GM19463 (cell line): ENCODE measurements at regions not wholly inside any gene's neighbourhood (a gene's known extent, or its start where the extent isn't known, plus 50 kb on each side); places are given as distances from the start of the nearest gene placed in this dataset.

Experiments used
- ATAC-seq: cut with Tn5 transposase; IDR thresholded peaks from one replicate; pipeline ENCODE4 v1.9.1; 2021; ENCODE audit warnings: mild to moderate bottlenecking, moderate library complexity; ENCODE audit not compliant: unreplicated experiment

DNA sequence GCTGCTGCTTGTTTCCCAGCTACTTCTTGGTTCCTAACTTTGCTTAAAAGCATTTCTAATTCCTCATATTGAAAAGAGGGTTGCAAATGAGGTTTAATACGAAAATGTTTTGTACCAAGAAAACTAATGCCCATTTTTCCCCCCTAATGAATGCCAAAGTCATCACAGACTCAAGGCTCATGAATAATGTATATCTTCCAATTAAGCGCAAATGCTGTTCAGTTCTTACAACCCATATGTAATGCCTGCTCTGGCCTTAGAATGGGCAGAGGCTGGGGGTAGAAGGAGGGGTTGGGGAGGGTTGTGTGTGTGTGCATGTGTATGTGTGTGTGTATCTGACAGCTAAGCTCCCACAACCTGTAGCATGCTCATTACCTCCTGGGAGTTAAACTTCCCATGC lies 901.7 kb downstream of the KCNMA1 start:
- ATAC-seq, result no peak

DNA sequence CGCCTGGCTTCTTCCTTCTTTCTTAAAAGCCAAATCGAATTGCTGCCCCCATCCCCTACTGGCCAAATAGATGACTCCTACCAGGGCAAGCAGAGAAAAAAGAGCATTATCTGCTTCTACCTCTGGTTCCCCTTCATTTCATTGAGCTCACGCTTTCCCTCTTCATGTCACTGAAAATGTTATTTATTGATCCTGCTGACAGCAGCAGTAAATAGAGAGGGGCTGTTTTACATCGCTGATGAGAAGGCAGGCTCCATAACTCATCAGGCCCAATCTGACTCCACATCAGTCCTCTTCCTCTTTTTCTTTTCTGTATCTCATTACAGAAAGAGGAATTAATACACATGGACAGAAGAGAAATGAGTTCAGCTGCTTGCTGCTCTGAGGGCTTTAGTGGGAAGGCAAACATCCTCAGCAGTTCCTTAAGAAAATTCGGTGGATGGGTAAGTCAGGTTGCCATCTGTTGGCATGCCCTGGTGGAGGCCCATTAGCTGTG lies 904.1 kb downstream of the KCNMA1 start:
- no peak for ATAC-seq

DNA sequence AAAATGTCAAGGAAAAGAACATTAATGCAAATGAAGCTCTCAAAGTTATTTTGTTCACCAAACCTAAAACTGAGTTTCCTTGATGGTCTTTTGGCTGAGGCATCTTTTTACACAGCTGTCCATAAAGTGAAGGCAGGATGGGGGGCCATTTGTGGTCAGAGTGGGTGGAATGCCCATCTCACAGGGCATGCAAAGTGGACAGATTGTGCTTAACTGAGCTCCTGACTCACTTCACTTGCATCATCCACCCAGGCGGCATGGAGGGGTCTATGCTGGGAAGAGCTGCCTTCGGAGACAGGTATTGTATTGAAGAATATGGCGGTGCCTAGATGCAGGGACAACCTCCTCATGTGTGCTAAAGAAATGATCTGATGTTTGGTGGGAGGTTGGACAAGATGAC lies 905.3 kb downstream of the KCNMA1 start:
- no peak for ATAC-seq

DNA sequence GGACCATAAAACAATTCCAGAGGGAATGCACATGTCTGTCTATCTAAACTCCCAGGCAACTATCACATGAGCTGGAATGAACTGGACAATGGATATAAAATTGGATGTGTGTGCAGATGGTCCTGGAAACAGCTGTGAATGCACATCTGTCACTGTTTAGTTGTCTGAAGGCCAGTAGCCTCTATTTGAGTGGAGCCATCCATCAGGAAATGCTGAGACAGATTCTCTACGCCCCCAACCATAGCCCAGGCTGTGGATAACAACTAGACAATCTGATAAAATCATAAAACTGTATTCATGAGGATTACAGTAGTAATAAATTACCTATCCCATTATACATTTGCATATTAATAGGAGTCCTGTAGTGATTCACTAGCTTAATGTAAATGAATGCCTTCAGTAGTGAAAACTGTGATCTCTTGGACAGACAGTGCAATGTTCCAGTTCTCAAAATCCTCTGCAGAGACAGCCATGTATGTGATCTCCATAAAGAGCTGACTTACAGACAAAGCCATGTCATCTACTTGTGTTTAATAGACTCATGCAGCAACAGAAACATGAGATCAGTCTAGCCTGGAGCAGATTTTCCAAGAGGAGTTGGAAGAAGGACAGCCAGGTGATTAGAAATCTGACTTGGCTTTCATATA lies 907.6 kb downstream of the KCNMA1 start:
- no peak for ATAC-seq

DNA sequence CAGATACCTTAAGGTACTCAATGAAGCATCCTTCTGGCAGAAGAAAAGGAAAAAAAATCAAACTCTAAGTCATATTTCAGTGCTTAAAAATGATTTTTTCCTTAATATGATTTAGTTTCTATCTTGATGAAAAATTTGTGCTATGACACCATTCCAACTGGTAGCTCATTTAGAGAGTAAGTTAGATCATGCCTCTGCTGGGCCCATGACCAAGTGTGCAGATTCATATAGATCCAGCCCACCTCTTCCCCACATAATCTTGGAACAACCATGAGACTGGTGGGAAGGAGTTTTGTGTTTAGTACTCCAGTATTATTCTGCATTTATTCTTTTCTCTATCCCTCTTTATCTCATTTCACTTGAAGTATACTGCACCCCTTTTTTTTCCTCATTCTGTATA lies 908.3 kb downstream of the KCNMA1 start:
- ATAC-seq, result no peak

DNA sequence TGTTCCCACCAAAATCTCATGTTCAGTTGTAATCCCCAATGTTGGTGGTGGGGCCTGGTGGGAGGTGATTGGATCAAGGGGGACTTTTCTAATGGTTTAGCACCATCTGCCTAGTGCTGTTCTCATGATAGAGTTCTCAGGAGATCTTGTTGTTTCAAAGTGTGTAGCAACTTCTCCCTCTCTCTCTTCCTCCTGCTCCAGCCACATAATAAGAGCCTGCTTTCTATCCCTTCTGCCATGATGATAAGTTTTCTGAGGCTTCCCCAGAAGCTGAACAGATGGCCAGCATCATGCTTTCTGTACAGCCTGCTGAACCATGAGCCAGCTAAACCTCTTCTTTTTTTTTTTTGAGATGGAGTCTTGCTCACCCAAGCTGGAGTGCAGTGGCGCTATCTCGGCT lies 910.6 kb downstream of the KCNMA1 start:
- ATAC-seq, result no peak

DNA sequence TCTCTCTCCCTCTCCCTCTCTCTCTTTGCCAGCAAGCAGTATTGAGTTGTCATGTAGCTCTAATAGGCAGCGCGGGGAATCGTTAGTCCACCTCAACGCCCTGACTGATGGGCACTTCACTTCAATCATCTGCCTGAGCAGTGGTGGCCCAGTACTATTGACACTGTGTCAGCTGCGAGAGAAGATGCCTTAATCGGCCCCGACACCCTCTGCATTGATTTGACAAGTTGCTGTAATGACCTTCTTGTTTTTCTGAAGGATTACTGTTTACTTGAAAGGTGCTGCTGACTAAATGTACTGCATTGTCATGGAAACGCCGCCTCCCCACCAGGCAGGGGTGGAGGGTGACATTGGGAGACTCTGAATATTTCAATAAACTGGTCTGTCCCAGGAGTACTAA lies 913.8 kb downstream of the KCNMA1 start:
- no peak for ATAC-seq

DNA sequence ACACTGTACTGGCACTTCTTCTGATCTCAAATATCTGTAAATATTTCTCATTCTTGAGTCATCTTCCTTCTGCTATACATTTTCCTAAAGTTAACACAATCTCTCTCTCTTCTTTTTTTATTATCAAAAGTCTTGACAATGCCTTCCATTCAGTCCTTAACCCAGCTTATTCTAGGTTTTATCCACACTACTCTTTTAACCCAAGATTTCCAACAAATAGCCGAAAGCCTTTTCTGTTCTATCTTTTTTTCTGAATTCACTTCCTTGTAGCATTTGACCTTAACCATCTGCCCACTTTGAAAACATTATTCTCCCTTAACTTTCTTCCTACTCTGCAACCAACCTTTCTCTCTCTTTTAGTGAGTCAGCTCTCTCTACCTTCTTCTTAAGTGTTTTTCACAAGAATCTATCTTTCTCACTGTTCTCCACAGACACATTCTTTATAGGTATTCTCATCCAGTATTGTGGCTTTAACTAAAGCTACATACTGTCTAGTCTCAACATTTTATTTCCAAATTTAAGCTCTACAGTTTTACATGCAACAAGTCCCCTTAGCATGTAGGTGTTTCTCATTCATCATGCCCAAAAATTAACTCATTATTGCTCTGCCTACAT lies 915.6 kb downstream of the KCNMA1 start:
- no peak for ATAC-seq

DNA sequence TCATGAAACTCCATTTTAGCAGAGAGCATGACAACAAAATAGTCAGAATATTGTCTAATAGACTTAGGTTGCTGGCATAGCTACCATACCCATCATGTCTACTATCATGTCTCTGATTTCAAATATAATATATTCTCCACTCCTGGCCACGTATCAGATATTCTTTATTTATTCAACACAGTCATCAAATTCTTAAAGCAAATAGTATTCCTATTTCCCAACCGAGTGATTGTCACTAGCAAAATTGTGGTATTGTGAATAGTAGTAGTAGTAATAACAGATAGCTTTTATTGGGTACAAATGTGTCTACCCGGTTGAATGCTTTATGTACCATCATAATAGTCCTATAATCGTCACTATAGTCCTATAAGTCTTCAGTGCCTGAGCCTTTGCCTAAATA lies 918.6 kb downstream of the KCNMA1 start:
- no peak for ATAC-seq

DNA sequence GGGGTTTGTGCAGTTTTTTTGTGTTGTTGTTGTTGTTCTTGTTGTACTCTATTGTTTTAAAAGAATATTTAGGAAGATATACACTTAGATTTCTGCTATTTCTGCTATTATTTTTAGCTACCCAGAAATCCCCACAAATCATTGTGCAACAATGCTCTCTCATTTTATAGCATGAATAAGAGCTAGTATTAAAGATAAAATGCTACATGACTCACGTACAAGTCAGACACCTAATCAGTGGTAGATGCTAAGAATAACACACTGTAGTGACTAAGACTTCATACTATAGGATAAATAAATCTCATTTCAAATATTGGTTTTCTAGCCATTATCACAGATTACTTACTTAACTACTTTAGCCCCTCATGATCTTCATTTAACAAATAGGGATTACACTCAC lies 920.5 kb downstream of the KCNMA1 start:
- ATAC-seq, result no peak

DNA sequence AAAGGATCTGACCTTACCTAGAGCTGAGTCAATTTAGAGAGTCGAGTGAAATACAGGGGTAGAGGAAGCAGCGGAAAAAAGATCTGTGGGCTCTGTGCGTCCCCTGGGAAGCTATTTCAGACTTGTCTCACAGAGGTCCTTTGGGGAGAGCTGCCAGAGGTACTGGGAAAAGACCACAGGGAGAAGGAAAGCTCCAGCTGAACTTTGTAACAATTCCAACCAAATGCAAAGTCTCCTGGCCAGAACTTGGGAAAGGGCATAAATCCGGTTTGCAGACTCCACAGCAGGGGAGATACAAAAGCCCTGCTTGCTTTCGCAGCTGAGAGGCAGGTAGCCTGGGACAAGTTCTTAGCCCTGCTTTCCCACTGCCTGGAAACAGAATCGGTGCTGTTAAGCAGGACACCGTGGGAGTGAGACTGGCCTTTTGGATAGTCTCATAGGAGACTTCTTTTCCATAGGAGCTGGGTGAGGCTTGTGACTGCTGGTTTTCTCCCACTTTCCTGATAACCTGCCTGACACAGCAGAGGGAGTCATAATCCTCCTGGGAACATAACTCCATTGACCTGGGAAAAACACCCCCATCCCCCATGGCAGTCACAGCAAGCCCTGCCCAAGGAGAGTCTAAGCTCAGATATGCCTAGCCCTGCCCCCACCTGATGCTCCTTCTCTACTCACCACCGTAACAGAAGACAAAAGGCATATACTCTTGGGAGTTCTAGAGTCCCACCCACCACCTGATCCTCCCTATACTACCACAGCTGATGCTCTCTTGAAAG lies 926.2 kb downstream of the KCNMA1 start:
- ATAC-seq, result no peak

DNA sequence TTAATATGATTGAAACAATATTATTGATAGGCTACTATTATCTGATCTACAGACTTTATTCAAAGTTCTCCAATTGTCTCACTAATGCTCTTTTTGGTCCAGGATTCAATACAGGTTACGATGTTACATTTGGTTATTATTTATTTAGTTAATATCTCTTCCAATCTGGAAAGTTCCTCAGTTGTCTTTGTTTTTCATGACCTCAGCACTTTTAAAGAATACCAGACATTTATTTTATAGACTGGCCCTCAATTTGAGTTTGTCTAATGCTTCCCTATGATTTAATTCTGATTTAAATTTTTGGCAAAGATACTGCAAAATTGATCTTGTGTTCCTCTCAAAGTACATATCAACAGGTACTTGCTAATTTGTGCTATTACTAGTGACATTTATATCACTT lies 937.4 kb downstream of the KCNMA1 start:
- no peak for ATAC-seq

DNA sequence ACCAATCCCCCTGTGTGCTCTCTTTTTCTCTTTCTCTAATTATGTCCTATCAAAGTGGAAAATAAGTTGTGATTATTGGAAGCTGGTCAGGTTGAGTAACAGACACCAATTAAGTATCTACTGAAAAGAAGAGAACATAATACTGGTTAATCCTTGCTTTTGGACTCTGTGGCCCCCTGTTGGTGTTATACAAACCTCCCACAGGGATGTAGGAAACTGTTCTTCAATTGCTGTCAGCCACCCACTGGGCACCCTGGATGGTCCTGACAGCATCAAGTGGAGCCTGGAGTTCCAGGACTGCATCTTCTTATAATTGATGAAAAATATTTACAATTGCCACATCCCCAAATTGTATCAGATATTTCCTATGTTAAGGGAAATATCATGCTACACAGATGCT lies 939.7 kb downstream of the KCNMA1 start:
- no peak for ATAC-seq

DNA sequence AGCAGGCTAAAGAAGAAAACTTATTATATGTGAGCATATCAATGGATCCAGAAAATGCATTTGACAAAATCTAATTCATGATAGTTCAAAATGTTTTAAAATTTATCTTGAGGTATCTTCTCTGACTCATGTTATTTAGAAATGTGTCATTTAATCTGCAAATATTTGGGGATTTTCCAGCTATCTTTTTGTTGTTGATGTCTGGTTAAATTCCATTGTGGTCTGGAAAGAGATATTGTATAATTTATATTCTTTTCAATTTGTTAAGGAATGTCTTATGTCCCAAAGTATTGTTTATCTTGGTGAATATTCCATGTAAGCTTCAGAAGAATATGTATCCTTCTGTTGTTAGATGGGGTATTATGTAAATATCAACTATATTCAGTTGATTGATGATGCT lies 942.5 kb downstream of the KCNMA1 start:
- ATAC-seq, result no peak

DNA sequence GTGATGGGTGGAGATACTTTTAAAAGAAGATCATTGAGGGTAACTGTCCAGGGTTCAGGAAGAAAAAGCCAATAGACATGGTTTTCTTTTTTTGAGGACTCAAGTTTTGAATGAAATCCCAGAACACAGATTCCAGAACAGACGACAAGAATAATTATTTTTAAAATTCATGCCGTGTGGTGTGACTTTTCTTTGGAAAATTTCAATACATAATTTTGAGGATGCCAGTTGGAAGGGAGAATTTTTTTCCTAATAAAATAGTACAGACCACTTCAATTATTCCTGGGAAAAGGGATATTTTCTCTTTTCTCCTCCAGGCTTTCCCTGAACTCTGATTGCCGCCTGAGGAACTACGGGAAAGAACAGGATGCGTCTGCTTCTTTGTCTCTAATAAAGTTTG lies 951.4 kb downstream of the KCNMA1 start:
- ATAC-seq, result no peak

DNA sequence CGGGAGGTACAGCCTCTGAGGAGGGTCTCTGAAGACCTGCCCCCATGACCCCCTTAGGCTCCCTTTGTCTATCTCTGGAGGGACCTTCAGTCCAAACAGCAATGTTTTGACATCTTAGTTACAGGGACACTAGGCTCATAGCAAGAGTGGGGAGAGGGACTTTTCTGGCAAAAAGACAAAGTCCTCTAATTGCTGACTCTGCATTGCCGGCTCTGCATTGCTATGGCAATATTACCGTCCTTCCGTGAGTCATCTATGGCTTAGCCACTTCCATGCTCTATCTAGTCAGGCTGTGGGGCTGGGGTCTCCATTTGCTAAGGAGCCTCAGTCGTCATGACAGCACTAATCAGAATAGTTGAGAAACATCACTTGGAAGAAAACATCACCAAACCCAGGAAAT lies 952.6 kb downstream of the KCNMA1 start:
- no peak for ATAC-seq

DNA sequence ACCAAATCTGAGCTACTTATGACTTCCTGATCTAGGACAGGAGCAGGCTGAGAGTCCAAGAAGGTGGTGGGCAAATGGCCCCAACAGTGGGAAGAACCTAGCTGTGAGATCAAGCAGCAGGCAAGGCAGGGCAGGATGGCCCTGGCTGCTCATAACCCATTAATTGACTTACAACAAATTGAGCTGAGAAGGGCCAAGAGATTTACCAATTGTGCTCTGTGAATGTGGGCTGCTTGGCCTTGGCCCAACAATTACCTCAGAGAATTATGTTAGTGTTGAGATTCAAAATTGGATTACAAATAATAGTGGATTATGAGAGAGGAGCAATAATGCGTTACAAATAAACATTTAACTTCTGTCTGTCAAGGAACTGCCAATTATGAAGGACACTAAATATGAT lies 956.5 kb downstream of the KCNMA1 start:
- no peak for ATAC-seq

DNA sequence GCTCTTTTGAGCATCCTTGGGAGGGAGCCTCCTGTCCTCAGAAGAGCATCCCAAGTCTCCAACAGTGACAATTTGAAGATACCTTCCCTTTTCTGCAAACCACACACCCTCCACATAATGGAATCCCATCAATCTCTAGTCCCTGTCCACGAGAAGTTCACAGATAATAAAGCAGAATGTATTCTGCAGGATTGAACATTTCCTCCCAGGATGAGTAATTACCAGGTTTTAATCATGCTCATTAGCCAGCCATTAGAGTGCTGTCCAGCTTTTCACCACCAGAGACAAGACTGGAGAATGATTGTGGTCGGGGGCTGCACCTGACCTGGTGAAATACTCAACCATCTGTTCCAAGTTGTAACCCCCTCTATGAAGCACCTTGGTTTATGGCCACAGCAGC lies 958.6 kb downstream of the KCNMA1 start:
- ATAC-seq, result no peak

DNA sequence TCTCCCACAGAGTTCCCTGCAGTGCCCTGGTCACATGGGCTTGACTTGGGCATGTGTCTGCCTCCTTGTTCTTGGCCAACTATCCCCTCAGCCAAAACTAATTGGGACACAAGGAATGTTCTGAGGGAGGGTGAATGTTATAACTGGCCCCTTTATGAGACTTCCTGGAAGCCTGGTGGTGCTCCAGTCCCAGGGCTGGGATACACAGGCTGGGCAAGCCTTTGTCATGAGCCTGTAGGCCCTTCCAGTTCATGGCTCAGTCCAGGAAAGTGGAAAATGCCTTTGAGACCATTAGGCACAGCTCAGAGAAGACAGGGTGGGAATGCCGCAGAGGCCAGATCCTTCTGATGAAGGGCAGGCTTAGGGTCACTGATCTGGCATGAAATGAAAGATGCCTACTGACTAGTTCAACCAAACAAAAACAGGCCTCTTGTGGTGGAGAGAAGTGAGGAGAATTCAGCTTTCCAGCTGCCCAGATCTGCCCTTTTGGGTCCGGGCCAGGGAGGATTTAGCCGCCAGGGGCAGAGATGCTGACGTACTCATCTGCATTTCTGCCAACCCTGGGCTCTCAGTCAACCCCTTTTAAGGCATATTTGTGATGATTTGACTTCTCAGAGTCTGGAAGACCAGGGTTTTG lies 961.5 kb downstream of the KCNMA1 start:
- no peak for ATAC-seq

DNA sequence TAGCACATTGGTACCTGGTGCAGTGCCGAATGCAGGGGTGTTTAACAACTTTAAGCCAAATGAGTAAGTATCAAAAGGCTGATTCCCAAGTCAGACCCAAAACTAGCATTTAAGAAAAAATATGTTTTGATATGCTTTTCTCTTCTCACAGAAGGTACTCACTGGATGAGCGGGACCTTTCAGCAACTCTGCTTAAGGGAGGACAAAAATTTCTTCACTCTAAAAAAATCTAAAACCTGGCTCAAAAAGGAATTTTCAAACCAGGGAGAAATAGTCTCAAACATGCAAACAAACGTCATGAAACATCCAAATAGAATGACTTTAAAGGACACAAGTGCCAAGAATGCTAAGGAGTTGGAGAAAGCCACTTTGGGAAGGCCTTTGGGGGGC lies 962.1 kb downstream of the KCNMA1 start:
- ATAC-seq, result no peak

DNA sequence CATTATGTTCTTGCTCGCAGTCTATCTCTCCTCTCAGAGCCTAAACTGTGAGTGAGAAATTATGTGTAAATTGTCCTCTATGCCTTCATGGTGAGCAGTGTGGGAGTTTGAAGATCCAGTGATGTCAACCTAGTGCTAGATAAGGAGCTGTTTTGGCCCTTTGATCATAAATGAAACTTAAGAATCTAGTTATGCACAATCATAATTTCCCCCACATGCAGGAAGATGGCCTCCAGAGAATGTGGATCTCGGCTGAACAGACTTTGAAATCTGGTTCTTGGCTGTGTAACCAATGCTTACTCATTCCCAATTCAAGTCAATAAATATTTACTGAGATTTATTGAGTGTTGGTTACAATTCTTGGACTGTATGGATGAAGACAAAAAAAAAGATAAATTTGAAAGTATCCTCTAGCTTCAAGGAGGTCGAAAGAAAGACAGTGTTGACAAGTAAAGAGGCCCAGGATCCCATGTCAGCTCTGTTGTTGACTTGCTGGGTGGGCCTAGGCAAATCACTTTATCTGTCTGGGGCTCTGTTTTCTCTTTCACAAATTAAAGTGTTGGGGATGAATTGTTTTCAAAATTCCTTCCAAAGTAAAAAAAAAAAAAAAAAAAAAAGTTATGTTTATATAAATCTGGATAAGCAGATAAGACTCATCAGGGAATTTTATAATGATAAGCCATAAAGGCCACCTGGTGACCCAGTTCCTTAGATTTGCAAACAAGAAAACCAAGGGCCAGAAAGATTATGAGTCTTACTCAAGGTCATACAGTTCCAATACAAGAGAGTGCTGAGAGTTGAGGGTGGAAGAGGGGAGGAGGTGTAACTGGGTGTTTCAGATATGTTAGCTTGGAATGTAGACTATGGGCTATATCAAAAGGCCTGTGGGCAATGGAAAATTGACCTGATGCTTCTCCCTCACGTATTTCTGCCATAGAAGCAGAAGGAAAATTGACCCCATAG lies 969.9 kb downstream of the KCNMA1 start:
- ATAC-seq, result no peak
